ENCODE measurements at regions not wholly inside any gene's neighbourhood (a gene's known extent, or its start where the extent isn't known, plus 50 kb on each side); places are given as distances from the start of the nearest gene placed in this dataset.

DNA sequence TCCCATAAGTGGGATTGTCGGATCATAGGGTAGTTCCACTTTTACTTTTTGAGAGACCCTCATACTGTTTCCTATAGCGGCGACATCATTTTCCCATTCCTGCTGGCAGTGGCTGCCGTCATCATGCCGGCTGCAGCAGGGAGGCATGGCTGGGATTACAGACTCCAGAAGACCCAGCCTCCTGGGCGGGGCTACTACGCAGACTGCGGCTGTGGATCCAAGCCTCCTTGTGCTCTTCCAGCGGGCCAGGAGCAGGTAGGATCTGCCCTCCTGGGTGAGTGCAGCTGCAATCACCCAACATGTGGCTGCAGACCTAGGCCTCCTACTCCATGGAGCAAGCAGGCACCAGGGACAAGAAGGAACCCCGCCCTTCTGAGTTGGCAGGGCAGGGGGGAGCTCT is 359.2 kb downstream of the GALR1 start:
- TF ChIP-seq, protein P1, sequence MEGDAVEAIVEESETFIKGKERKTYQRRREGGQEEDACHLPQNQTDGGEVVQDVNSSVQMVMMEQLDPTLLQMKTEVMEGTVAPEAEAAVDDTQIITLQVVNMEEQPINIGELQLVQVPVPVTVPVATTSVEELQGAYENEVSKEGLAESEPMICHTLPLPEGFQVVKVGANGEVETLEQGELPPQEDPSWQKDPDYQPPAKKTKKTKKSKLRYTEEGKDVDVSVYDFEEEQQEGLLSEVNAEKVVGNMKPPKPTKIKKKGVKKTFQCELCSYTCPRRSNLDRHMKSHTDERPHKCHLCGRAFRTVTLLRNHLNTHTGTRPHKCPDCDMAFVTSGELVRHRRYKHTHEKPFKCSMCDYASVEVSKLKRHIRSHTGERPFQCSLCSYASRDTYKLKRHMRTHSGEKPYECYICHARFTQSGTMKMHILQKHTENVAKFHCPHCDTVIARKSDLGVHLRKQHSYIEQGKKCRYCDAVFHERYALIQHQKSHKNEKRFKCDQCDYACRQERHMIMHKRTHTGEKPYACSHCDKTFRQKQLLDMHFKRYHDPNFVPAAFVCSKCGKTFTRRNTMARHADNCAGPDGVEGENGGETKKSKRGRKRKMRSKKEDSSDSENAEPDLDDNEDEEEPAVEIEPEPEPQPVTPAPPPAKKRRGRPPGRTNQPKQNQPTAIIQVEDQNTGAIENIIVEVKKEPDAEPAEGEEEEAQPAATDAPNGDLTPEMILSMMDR (conservative IDR thresholded peaks at IDR 0.05; ENCODE audit: low read depth, low read length), result no peak
- no peak for TF ChIP-seq EZH2 (IDR thresholded peaks at IDR 0.05; ENCODE audit: borderline replicate concordance, low read depth, low read length, poor library complexity, severe bottlenecking)
